Vagina (tissue), 2 donors: ENCODE measurements at regions not wholly inside any gene's neighbourhood (a gene's known extent, or its start where the extent isn't known, plus 50 kb on each side); places are given as distances from the start of the nearest gene placed in this dataset.
A peak's percentile ranks its signal among the peaks of the same experiment; 100 is the strongest.

Experiments
- DNase-seq, 2 donors: peaks; one replicate each; pipeline ENCODE4 v3.0.0-alpha.2; 2017; ENCODE audit errors: extremely low spot score in 2 of 2
- H3K27ac ChIP-seq: fragments of 200-600 bp; sonication (generic); one replicate; pipeline ENCODE4 v1.5.1; 2019
- H3K27me3 ChIP-seq: fragments of 200-600 bp; sonication (generic); one replicate; pipeline ENCODE4 v1.5.1; 2019
- H3K36me3 ChIP-seq, 2 donors: fragments of 200-600 bp; sonication (generic); one replicate each; pipeline ENCODE4 v1.5.1; 2017 to 2019
- H3K4me1 ChIP-seq: fragments of 200-600 bp; sonication (generic); one replicate; pipeline ENCODE4 v1.5.1; 2019
- H3K4me3 ChIP-seq, 2 donors: fragments of 200-600 bp; sonication (generic); 1 replicate in 1 of 2; 2 replicates in 1 of 2; pipeline ENCODE4 v1.5.1; 2016 to 2019
- H3K9me3 ChIP-seq: fragments of 200-600 bp; sonication (generic); one replicate; pipeline ENCODE4 v1.5.1; 2019
- POLR2A ChIP-seq, 2 donors: fragments of 450-650 bp; IDR thresholded peaks; one replicate each; pipeline ENCODE4 v1.6.1; 2017; ENCODE audit warnings: antibody characterized with exemption in 2 of 2, mild to moderate bottlenecking in 2 of 2, moderate library complexity in 2 of 2
- POLR2AphosphoS5 ChIP-seq, 2 donors: sonication (generic); formaldehyde crosslinking; IDR thresholded peaks; one replicate each; pipeline ENCODE4 v1.9.0; 2017; ENCODE audit warnings: antibody characterized with exemption in 2 of 2, mild to moderate bottlenecking in 2 of 2, low read depth in 1 of 2; ENCODE audit not compliant: insufficient read depth in 1 of 2
- intact Hi-C: fragments of 100-400 bp; cut with DNase I; formaldehyde crosslinking; loops from one replicate; pipeline ENCODE4 v1.15.1; 2023
- TF ChIP-seq, protein P1 (sequence below), 3 experiments: fragments of 450-650 bp in 2 of 3; fragments of 200-600 bp in 1 of 3; sonication (generic) in 1 of 3; IDR thresholded peaks; one replicate each; pipeline ENCODE4 v1.5.1; 2017 to 2019; ENCODE audit warnings: antibody characterized with exemption in 3 of 3, mild to moderate bottlenecking in 2 of 3, moderate library complexity in 2 of 3

DNA sequence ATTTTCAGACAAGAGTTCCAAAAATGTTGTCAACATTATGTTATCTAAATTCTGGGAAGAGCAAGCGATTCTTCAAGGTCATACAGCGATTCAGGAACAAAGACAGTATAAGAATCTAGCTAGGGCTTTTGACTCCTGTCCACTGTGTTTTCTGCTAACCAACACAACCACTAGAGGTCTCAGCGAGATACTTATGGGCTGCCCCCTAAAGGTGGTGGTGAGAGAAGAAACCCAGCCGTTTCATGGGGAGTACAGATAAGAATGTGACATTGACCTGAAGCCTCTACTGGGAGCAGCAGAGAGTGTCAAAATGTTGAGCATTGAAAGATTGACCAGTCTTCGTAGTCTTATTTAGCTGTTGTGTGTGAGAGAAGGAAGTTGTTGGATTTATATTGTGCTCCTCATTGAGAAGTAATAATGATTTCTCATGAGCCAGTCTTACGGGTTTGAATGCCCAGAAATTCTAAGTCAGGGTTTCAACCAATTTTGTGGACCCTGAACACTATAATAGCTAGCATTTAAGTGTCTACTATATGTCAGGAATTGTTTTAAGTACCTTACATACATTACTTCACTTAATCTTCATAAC is 168.3 kb downstream of the SPRY1 start:
- intact Hi-C loops: no loop called here
- no peak for DNase-seq
- Histone ChIP-seq H3K4me1 (no peaks in the 10 kb centered on the region), H3K36me3 (no peaks in the 10 kb centered on the region), H3K9me3 (no peaks in the 10 kb centered on the region), H3K27ac (no peak overlapping the region), H3K27me3 (no peaks in the 10 kb centered on the region), H3K4me3 (no peak overlapping the region)
- TF ChIP-seq POLR2AphosphoS5 (IDR thresholded peaks at IDR 0.05; ENCODE audit: insufficient read depth in 1 of 2, low read depth in 1 of 2) (no peak), POLR2A (IDR thresholded peaks at IDR 0.05) (no peak)
- TF ChIP-seq, protein P1, sequence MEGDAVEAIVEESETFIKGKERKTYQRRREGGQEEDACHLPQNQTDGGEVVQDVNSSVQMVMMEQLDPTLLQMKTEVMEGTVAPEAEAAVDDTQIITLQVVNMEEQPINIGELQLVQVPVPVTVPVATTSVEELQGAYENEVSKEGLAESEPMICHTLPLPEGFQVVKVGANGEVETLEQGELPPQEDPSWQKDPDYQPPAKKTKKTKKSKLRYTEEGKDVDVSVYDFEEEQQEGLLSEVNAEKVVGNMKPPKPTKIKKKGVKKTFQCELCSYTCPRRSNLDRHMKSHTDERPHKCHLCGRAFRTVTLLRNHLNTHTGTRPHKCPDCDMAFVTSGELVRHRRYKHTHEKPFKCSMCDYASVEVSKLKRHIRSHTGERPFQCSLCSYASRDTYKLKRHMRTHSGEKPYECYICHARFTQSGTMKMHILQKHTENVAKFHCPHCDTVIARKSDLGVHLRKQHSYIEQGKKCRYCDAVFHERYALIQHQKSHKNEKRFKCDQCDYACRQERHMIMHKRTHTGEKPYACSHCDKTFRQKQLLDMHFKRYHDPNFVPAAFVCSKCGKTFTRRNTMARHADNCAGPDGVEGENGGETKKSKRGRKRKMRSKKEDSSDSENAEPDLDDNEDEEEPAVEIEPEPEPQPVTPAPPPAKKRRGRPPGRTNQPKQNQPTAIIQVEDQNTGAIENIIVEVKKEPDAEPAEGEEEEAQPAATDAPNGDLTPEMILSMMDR (IDR thresholded peaks at IDR 0.05): peak in 2 of 3 experiments; percentile 40 to 57

DNA sequence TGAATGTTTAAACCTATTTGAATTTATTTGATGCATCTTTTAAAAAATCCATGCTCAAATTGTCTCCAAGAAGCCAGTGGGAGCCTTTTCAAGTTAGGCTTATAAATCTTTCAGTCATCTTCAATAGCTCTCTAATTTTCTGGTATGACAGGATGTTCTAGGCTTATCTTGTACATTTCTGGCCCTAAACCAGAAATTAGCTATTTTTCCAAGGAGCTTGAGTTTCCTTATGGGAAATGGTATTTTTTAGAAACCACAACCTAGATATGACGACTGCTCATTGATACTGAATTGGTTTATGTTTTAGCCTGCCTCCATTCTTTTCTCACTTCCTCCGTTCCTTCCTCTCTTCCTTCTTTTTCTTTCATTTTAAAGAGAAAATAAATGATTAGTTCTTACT is 172.3 kb downstream of the SPRY1 start:
- H3K36me3 ChIP-seq: no peaks in the 10 kb centered on the region
- TF ChIP-seq, protein P1 (IDR thresholded peaks at IDR 0.05): no peak
- TF ChIP-seq POLR2AphosphoS5 (IDR thresholded peaks at IDR 0.05; ENCODE audit: insufficient read depth in 1 of 2, low read depth in 1 of 2): no peak
- TF ChIP-seq POLR2A (IDR thresholded peaks at IDR 0.05): no peak
- intact Hi-C loops: no loop called here

DNA sequence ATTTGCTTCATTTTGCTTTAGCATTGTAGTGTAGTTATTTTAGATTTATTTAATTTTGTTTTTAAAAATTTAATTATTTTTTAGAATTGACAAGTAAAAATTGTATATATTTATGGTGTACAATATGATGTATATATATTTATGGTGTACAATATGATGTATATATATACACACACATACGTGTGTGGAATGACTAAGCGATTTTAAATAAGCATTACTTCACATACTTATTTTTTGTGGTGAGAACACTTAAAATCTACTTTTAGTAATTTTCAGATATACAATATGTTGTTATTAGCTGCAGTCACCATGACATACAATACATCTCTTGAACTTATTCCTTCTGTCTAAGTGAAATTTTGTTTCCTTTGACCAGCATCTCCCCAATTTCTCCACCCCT is 172.9 kb downstream of the SPRY1 start:
- intact Hi-C loops: no loop called here
- Histone ChIP-seq H3K27ac (no peak overlapping the region), H3K4me1 (no peaks in the 10 kb centered on the region), H3K27me3 (no peaks in the 10 kb centered on the region), H3K36me3 (no peaks in the 10 kb centered on the region), H3K4me3 (no peak overlapping the region), H3K9me3 (no peaks in the 10 kb centered on the region)
- TF ChIP-seq, protein P1 (IDR thresholded peaks at IDR 0.05): no peak
- no peak for TF ChIP-seq POLR2AphosphoS5 (IDR thresholded peaks at IDR 0.05; ENCODE audit: insufficient read depth in 1 of 2, low read depth in 1 of 2)
- TF ChIP-seq POLR2A (IDR thresholded peaks at IDR 0.05): no peak
- DNase-seq: no peak

More for the DNA sequence above, 172.3 kb downstream of the SPRY1 start:
- H3K4me3 ChIP-seq: no peak overlapping the region
- no peak overlapping the region for H3K27ac ChIP-seq
- no peaks in the 10 kb centered on the region for H3K9me3 ChIP-seq
- no peak for DNase-seq
- H3K27me3 ChIP-seq: no peaks in the 10 kb centered on the region
- no peaks in the 10 kb centered on the region for H3K4me1 ChIP-seq

DNA sequence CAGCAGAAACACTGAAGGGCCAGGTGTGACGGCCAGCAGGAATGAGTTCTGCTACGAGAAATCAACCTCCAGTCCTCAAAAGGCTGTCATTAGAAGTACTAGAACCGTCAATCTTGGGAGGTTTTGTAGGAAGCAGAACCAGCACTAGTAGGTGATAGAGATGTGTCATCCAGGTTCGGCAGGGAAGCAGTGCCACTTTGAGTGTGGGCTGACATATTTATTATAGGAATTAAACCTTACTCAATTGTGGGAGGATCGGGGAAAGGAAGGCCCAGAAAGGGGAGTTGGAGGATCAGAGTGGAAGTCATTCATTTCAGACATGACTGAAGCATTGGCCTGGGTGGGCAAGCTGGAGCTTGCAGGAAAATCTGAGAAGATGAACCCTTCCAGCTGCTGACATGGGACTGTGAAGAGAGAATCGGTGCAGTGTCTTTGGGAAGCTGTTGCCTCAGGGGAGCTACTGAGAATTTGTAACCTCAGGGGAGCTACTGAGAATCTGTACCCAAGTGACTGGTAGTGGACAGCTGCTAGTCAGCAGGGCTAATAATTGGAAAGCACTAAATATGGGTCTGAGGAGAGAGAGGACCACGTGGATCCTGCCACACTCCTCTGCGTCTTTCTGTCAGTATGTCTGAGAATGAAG is 177.4 kb downstream of the SPRY1 start:
- DNase-seq: no peak

More for the DNA sequence above, 177.4 kb downstream of the SPRY1 start:
- intact Hi-C loops: no loop called here
- peaks cover 14% of the 10 kb centered on the region for H3K4me1 ChIP-seq
- no peaks in the 10 kb centered on the region for H3K27me3 ChIP-seq
- no peaks in the 10 kb centered on the region for H3K9me3 ChIP-seq
- no peaks in the 10 kb centered on the region for H3K36me3 ChIP-seq
- TF ChIP-seq POLR2A (IDR thresholded peaks at IDR 0.05) (no peak), POLR2AphosphoS5 (IDR thresholded peaks at IDR 0.05; ENCODE audit: insufficient read depth in 1 of 2, low read depth in 1 of 2) (no peak)
- TF ChIP-seq, protein P1 (IDR thresholded peaks at IDR 0.05): no peak
- no peak overlapping the region for H3K27ac ChIP-seq
- no peak overlapping the region for H3K4me3 ChIP-seq
